Medulla oblongata (tissue), 1 donor: ENCODE measurements at regions not wholly inside any gene's neighbourhood (a gene's known extent, or its start where the extent isn't known, plus 50 kb on each side); places are given as distances from the start of the nearest gene placed in this dataset.

Source experiments
- DNase-seq: peaks from one replicate; pipeline ENCODE4 v3.0.0-alpha.2; 2015; ENCODE audit errors: extremely low spot score

- DNase-seq = no peak
Measured at GRCh38 chr6:85396159-85396808, 53.6 kb upstream of the NT5E start.

DNA sequence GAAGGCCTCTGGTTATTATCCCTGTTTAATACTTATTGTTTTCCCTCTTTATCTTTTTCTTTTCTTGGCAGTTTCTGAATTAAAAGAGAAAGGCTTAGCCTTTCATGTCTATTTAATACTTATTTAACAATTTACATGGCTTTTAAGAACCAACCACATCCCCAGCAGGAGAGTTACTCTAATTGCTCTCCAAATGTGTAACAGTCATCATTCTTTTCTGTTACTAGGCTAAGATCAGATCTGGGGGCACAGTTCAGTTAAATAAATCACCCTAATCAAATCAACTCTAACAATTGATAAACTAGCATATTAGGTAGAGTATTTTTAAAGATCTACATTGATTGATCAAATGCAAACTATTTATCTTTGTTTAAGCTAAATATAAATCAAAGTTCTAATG lies 54.1 kb upstream of the NT5E start:
- no peak for DNase-seq

DNA sequence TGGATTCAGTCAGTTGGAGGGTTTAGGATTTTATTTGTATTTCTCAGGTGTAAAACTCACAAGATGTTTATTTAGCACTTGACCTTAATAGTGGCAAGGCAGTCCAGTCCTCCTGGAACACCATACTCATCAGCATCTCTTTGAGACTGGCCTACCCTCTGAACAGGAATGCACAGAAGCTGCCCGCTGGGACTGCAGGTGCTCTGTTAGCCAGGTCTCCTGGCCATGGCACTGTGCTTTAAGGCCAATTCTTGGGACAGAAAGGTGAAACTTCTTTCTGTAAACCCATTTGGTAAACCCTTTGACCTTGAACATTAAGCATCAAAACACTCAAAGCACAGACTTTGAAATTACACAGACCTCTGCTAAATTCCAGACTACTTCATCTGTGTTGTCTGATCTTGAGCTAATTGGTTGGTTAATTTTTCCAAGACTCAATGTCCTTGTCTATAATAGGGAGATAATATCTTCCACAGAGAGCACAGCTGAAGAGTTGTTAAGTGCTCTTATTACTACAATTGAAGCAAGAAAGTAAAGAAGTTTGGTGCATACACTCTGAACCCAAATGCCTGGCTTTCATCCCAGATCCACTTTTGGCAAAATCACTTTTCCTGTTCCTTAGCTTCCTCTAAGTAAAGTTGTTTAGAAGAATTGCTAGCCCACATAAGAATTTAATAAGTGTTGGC lies 54.9 kb upstream of the NT5E start:
- DNase-seq = peak; percentile 55

GRCh38 chr6:85394199-85394598 lies 55.7 kb upstream of the NT5E start:
- DNase-seq = no peak

DNA sequence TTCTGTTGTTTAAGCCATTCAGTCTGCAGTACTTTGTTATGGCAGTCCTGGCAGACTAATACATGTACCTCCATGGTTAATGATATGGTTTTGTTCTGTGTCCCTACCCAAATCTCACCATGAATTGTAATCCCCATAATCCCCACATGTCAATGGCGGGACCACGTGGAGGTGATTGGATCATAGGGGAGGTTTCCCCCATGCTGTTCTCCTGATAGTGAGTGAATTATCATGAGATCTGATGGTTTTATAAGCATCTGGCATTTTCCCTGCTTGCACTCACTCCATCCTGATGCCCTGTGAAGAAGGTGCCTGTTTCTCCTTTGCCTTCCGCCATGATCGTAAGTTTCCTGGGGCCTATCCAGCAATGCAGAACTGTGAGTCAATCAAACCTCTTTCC lies 57.5 kb upstream of the NT5E start:
- DNase-seq = no peak

GRCh38 chr6:85390775-85391174 lies 59.1 kb upstream of the NT5E start:
- no peak for DNase-seq

- DNase-seq = no peak
Measured at GRCh38 chr6:85390105-85390728, 59.7 kb upstream of the NT5E start.

DNA sequence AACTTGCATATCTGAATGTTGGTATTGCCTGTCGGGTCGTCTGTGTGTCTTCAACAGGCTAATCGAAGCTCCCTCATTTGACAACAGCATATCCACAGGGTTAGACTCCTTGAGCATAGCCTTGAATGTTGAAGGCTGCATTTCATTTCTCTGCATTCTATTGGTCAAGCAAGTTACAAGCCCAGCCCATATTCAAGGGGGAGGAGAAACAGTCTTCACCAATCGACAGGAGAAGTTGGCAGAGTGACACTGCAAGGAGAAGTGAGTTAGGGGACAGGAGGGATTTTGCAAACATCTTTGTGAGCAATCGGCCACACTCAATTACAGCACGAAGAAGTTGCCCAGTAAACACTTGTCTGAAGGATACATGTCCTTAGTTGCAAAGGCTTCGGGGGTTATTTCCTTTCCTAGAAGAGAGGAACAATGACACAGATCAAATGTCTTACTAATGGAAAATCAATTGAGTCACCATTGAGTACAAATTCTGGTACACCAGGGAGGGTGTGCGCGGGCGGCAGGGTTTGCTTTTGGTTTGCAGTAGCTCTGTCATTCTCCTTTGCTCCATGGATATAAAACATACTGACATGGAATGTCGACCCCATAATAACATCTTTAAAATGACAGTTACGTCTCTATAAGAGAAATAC lies 60.6 kb upstream of the NT5E start:
- DNase-seq = no peak

DNA sequence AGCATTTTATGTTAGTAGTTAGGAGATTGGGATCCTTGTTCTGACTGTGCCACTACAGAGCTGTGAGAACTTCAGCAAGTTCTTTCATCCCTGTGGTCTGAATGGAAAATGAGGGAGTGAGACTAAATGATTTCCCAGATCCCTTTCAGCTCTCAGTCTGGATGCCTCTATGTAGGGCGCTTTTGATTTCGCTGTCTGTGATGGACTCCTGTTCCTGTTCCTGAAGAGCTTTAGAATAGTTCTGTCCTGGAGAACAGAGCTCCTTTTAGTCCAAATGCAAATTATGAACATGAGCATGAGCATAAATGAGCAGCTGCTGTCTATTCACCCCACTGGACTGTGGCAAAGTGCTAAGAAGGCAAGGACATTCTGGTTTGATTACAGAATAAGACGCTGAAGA lies 61.4 kb upstream of the NT5E start:
- DNase-seq = peak; percentile 55

- no peak for DNase-seq
Measured at GRCh38 chr6:85385636-85386315, 64.1 kb upstream of the NT5E start.

GRCh38 chr6:85383042-85383441 lies 66.8 kb upstream of the NT5E start:
- no peak for DNase-seq

GRCh38 chr6:85382541-85382940 lies 67.3 kb upstream of the NT5E start:
- DNase-seq = no peak

DNA sequence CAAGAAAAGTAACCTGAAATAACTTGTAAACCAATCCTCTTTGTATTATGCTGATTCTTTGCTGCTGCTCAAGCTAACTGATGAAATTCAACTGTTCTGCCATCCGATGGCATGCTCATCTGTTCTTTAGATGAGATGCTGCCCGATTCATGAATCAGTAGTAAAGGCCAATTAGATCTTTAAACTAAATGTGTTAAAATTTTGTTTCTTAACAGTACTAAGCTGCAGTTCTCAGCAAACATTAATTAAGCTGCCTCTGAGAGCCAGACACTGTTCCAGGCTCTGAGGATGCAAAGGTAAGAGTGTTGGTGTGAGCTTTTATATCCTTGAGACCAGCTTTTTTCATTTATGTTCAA lies 77.0 kb upstream of the NT5E start:
- no peak for DNase-seq

DNA sequence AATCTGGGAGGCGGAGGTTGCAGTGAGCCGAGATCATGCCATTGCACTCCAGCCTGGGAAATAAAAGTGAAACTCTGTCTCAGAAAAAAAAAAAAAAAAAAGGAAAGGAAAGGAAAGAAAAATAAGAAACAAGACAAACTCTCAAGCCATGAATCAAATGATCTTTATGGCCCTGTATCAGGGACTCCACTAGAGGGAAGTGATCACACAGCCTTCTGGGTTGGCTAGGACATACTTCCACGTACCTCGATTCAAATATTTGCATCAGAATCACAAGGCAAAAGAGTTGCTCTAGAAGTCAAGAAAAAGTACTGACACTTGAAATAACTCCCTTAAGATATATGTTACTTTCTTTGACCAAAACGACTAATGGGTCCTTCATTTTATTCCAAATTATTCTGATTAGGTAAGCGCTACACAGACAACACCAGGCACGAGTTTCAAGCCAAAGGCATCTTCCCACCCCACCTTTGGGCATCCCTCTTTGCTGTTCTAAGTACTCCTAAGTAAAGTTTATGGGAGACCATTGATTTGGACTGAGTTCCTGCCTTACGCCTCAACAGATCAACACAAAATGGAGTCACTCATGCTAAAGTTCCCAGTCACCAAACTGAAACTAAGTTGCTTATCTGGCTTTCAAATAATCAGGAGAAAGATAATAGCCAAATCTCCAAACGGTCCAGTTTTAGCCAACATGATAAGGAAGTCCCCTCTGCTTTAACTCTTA lies 77.5 kb upstream of the NT5E start:
- DNase-seq = no peak

DNA sequence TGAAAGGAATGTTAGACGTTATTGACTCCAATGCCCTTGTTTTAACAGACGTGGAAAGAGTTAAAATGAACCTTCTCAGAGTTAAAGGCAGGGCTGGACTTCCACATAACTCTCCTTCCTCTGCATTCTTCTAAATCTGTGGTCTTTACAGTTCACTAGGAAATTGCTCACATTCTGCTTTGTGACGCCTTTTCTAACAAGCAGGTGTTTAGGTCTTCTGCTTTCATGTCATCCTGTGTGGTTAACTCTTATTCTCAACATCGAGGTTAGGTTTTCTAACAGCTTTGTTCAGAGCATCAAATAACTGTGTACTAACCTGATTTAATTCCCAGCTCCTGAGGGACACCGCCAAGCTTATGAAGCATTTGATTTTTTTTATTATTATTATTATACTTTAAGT lies 81.3 kb upstream of the NT5E start:
- DNase-seq = no peak

GRCh38 chr6:85364344-85364743 lies 85.5 kb upstream of the NT5E start:
- no peak for DNase-seq

DNA sequence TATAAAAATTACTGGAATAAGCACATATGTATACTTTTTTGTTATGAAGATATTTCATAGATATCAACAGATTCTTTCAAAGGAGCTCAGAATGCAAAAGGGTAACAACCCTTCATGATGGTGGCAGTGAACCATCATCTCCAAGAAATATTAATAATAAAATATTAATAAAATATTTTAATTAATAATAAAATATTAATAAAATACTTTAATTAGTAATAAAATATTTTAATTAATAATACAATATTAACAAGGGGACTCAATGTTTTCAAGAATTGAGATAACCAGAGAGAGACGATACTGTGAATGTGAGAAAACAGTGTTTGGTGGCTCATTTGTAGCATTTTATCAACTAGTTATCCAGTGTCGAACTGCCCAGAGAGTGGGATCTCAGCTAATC lies 86.0 kb upstream of the NT5E start:
- DNase-seq = no peak

DNA sequence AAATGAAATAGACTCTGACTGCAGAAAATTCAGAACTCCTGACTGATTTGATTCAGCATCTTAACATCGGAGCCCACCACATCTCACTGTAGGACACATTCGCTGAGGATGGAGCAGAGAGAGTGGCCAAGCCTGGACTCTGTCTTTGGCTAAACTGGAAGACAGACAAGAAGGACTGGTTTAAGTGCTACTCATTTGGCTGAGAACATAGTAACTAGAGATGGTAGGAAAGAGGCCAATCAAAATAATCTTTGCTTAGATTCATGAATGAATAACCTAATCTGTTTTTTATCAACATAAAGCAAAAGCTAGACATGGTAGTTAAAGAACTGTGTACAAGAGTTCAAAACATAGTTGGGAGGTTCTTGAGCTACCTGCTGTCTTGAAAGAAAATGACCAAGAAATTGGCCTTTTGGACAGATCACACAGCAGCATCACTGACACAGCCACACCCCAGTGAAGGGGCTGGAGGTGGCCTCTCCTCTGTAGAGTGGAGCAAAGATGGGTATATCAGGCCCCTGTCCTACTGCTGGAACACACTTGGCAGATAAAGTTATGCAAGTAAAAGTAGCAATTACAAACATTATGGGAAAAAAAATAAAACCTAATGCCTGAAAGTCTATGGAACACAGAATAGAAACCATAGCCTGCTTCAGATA lies 87.1 kb upstream of the NT5E start:
- DNase-seq = no peak

DNA sequence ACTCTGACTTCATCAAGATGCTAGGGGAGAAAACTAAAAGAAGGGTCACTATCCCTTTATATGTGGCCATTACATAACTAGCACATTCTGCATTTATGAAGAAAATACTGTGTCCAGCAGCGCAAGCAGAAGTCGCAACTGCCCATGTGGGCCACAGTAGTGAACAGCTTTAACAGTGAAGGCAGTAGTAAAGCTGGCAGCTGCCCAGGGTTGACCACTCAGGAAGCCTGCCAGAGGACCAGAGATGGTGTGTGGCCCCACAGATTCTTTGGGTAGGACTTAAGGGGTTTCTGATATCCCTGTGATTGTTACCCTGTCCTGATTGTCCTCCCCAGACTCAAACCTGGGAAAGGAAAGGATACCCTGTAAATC lies 88.3 kb upstream of the NT5E start:
- no peak for DNase-seq

GRCh38 chr6:85360794-85361642 lies 88.9 kb upstream of the NT5E start:
- no peak for DNase-seq
